Bone marrow (tissue), 2 donors: ENCODE measurements at regions not wholly inside any gene's neighbourhood (a gene's known extent, or its start where the extent isn't known, plus 50 kb on each side); places are given as distances from the start of the nearest gene placed in this dataset.
"Not testable (repeated sequence)": the region's sequence is repeated elsewhere in the genome, so short reads cannot be mapped to it uniquely, and the experiment has no call there.

ENCODE experiments used
- DNase-seq, 2 donors: peaks; one replicate each; lab custom pipeline; 2025; lab: John Stamatoyannopoulos, UW

- DNase-seq: no peak
Observed at GRCh38 chr4:13900780-13901179, 273.3 kb upstream of the BOD1L1 start.

- DNase-seq: no peak
Observed at GRCh38 chr4:13902146-13902545, 274.6 kb upstream of the BOD1L1 start.

GRCh38 chr4:13903061-13903460 is 275.5 kb upstream of the BOD1L1 start:
- DNase-seq: no peak

GRCh38 chr4:13903901-13904300 is 276.4 kb upstream of the BOD1L1 start:
- no peak for DNase-seq

GRCh38 chr4:13905543-13905942 is 278.0 kb upstream of the BOD1L1 start:
- DNase-seq: no peak

- DNase-seq: no peak
Observed at GRCh38 chr4:13906727-13907126, 279.2 kb upstream of the BOD1L1 start.

- DNase-seq: no peak
Observed at GRCh38 chr4:13907255-13907751, 279.8 kb upstream of the BOD1L1 start.

- DNase-seq: no peak
Observed at GRCh38 chr4:13908455-13908854, 280.9 kb upstream of the BOD1L1 start.

GRCh38 chr4:13910556-13910955 is 283.0 kb upstream of the BOD1L1 start:
- no peak for DNase-seq

- no peak for DNase-seq
Observed at GRCh38 chr4:13911256-13911655, 283.7 kb upstream of the BOD1L1 start.

GRCh38 chr4:13912436-13912925 is 285.0 kb upstream of the BOD1L1 start:
- DNase-seq: no peak

GRCh38 chr4:13912966-13913365 is 285.4 kb upstream of the BOD1L1 start:
- no peak for DNase-seq

- DNase-seq: no peak
Observed at GRCh38 chr4:13917015-13917414, 289.5 kb upstream of the BOD1L1 start.

- DNase-seq: no peak
Observed at GRCh38 chr4:13918110-13918509, 290.6 kb upstream of the BOD1L1 start.

GRCh38 chr4:13918991-13919441 is 291.5 kb upstream of the BOD1L1 start:
- no peak for DNase-seq

- no peak for DNase-seq
Observed at GRCh38 chr4:13920111-13920875, 292.8 kb upstream of the BOD1L1 start.

- DNase-seq: no peak
Observed at GRCh38 chr4:13920901-13921300, 293.4 kb upstream of the BOD1L1 start.

GRCh38 chr4:13921805-13922204 is 294.3 kb upstream of the BOD1L1 start:
- no peak for DNase-seq

- no peak for DNase-seq
Observed at GRCh38 chr4:13922459-13922858, 294.9 kb upstream of the BOD1L1 start.

GRCh38 chr4:13922873-13923645 is 295.5 kb upstream of the BOD1L1 start:
- DNase-seq: no peak

GRCh38 chr4:13924900-13925299 is 297.4 kb upstream of the BOD1L1 start:
- DNase-seq: not testable (repeated sequence)

GRCh38 chr4:13928214-13928613 is 300.7 kb upstream of the BOD1L1 start:
- DNase-seq: no peak

GRCh38 chr4:13930155-13930554 is 302.6 kb upstream of the BOD1L1 start:
- no peak for DNase-seq
